ENCODE measurements at regions not wholly inside any gene's neighbourhood (a gene's known extent, or its start where the extent isn't known, plus 50 kb on each side); places are given as distances from the start of the nearest gene placed in this dataset.

- POLR2A ChIA-PET: no interaction called here
- TF ChIP-seq CTCF (IDR thresholded peaks at IDR 0.05; ENCODE audit: low read depth, low read length): no peak
- H3K4me3 ChIP-seq (ENCODE audit: low read depth, low read length): no peak overlapping the region
- CTCF ChIA-PET: no interaction called here
- H3K27me3 ChIP-seq (ENCODE audit: control insufficient read depth, insufficient read depth, low read length): peaks cover 12% of the 10 kb centered on the region
- H3K27ac ChIP-seq (ENCODE audit: low read depth, low read length): no peak overlapping the region
- no peaks in the 10 kb centered on the region for H3K9me3 ChIP-seq (ENCODE audit: control insufficient read depth, insufficient read depth, low read length)
- DNase-seq (ENCODE audit: low read depth, low spot score): no peak
These were observed 71.9 kb downstream of the NR2F2 start for GRCh38 chr15:96402403-96402802.

- no peak for DNase-seq (ENCODE audit: low read depth, low spot score)
- Histone ChIP-seq H3K9me3 (ENCODE audit: control insufficient read depth, insufficient read depth, low read length) (no peaks in the 10 kb centered on the region), H3K27me3 (ENCODE audit: control insufficient read depth, insufficient read depth, low read length) (peaks cover 19% of the 10 kb centered on the region), H3K4me3 (ENCODE audit: low read depth, low read length) (no peak overlapping the region), H3K27ac (ENCODE audit: low read depth, low read length) (no peak overlapping the region)
- CTCF ChIA-PET: no interaction called here
- POLR2A ChIA-PET: no interaction called here
- TF ChIP-seq CTCF (IDR thresholded peaks at IDR 0.05; ENCODE audit: low read depth, low read length): no peak
These were observed 72.6 kb downstream of the NR2F2 start for GRCh38 chr15:96403071-96403470.

GRCh38 chr15:96403932-96404331, 73.4 kb downstream of the NR2F2 start:
- no peak for TF ChIP-seq CTCF (IDR thresholded peaks at IDR 0.05; ENCODE audit: low read depth, low read length)

GRCh38 chr15:96404560-96404959, 74.1 kb downstream of the NR2F2 start:
- Histone ChIP-seq H3K27me3 (ENCODE audit: control insufficient read depth, insufficient read depth, low read length) (peaks cover 34% of the 10 kb centered on the region), H3K4me3 (ENCODE audit: low read depth, low read length) (no peak overlapping the region), H3K27ac (ENCODE audit: low read depth, low read length) (no peak overlapping the region), H3K9me3 (ENCODE audit: control insufficient read depth, insufficient read depth, low read length) (no peaks in the 10 kb centered on the region; the same call in 1 of the 2 replicates)
- no peak for DNase-seq (ENCODE audit: low read depth, low spot score)
- no peak for TF ChIP-seq CTCF (IDR thresholded peaks at IDR 0.05; ENCODE audit: low read depth, low read length)
- ChIA-PET CTCF (no interaction called here), POLR2A (no interaction called here)

More at GRCh38 chr15:96403932-96404331, 73.4 kb downstream of the NR2F2 start:
- no peak for DNase-seq (ENCODE audit: low read depth, low spot score)
- CTCF ChIA-PET: no interaction called here
- Histone ChIP-seq H3K27me3 (ENCODE audit: control insufficient read depth, insufficient read depth, low read length) (peaks cover 28% of the 10 kb centered on the region), H3K4me3 (ENCODE audit: low read depth, low read length) (no peak overlapping the region), H3K9me3 (ENCODE audit: control insufficient read depth, insufficient read depth, low read length) (no peaks in the 10 kb centered on the region), H3K27ac (ENCODE audit: low read depth, low read length) (no peak overlapping the region)
- POLR2A ChIA-PET: no interaction called here

GRCh38 chr15:96406291-96406690, 75.8 kb downstream of the NR2F2 start:
- ChIA-PET POLR2A (no interaction called here), CTCF (no interaction called here)
- no peak for TF ChIP-seq CTCF (IDR thresholded peaks at IDR 0.05; ENCODE audit: low read depth, low read length)
- H3K9me3 ChIP-seq (ENCODE audit: control insufficient read depth, insufficient read depth, low read length): no peaks in the 10 kb centered on the region; the same call in none of the 2 replicates
- no peak for DNase-seq (ENCODE audit: low read depth, low spot score)
- peaks cover 47% of the 10 kb centered on the region for H3K27me3 ChIP-seq (ENCODE audit: control insufficient read depth, insufficient read depth, low read length)
- no peak overlapping the region for H3K4me3 ChIP-seq (ENCODE audit: low read depth, low read length)
- H3K27ac ChIP-seq (ENCODE audit: low read depth, low read length): no peak overlapping the region
